Fibroblast of the aortic adventitia (primary cell): ENCODE measurements at regions not wholly inside any gene's neighbourhood (a gene's known extent, or its start where the extent isn't known, plus 50 kb on each side); places are given as distances from the start of the nearest gene placed in this dataset.

Experiments used
- DNase-seq: peaks from one replicate; pipeline ENCODE4 v3.0.0-alpha.2; 2010; ENCODE audit warnings: low read depth
- H3K4me3 ChIP-seq: 2 replicates; pipeline ENCODE4 v1.5.1; 2011; ENCODE audit warnings: low read depth, mild to moderate bottlenecking, control low read depth, low read length, moderate library complexity
- CTCF ChIP-seq: IDR thresholded peaks from 2 replicates; pipeline ENCODE4 v1.5.1; 2011; ENCODE audit warnings: mild to moderate bottlenecking, low read length, control low read depth, inconsistent platforms; ENCODE audit not compliant: insufficient read depth

GRCh38 chr13:59337070-59337469 lies 826.7 kb downstream of the DIAPH3 start:
- TF ChIP-seq CTCF, result no peak
- H3K4me3 ChIP-seq, result no peak overlapping the region
- DNase-seq, result no peak

DNA sequence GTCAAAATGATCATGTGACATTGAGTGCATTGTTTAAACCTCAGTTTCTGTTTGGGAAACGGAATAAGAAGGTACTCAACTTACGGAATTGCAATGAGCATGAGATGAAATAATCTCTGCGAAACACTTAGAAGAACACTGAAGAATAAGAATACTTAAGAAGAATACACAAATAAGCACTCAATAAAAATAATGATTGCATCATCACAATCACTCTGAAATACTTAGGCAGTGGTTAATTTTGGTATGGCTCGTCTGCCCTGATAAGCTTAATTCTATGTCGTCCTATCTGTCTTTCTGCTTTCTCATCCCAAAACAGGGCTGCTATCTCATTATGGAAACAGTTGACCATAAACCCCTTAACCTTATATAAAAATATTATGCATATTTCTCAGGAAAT lies 823.6 kb downstream of the DIAPH3 start:
- H3K4me3 ChIP-seq, result no peak overlapping the region
- TF ChIP-seq CTCF, result no peak
- no peak for DNase-seq

DNA sequence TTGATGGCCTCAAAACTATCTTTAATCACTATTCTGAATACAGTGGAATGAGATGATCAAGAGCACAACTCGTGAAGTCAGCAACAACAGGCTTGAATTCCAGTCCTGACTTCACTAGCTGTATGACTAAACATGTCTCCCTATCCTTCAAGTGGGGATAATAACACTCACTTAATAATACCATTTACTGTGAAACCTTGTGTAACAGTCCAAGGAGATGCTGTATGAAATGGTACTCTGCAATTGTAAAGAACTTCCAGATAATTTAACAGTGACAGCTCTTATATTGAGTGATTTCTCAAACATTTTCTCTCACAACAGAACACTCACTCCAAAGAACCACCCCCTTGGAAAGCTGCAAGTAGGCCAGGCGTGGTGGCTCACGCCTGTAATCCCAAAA lies 823.1 kb downstream of the DIAPH3 start:
- no peak overlapping the region for H3K4me3 ChIP-seq
- no peak for DNase-seq
- no peak for TF ChIP-seq CTCF

DNA sequence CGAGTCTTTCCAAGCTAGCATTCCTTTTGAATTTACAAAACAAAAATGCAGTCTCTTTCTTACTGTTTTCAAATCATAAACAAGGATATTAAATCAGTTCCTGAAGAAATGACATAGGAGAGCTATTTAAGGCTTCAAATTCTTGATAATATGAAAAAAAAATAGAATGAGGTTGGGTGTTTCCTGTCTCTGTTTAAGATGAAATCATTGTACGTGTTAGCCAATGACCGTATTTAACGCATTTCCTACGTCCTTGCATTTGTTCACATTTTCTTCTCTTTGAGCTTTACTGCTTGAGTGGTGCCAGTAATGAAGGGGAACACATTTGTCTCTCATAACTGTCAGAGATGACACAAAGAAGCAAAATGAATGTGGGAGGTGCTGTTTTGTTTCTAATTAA lies 821.3 kb downstream of the DIAPH3 start:
- H3K4me3 ChIP-seq, result no peak overlapping the region
- DNase-seq, result no peak
- TF ChIP-seq CTCF, result no peak

- H3K4me3 ChIP-seq, result no peak overlapping the region
- TF ChIP-seq CTCF, result no peak
- DNase-seq, result no peak
Observed at GRCh38 chr13:59343132-59343531, 820.6 kb downstream of the DIAPH3 start.

GRCh38 chr13:59343993-59344822 lies 819.5 kb downstream of the DIAPH3 start:
- no peak for TF ChIP-seq CTCF
- no peak overlapping the region for H3K4me3 ChIP-seq
- DNase-seq, result no peak

- no peak for TF ChIP-seq CTCF
- DNase-seq, result no peak
Observed at GRCh38 chr13:59345311-59345710, 818.4 kb downstream of the DIAPH3 start.

More at GRCh38 chr13:59345311-59345710, 818.4 kb downstream of the DIAPH3 start:
- no peak overlapping the region for H3K4me3 ChIP-seq
